Stimulated activated naive CD8-positive, alpha-beta T cell treated with anti-CD3 and anti-CD28 coated beads, Interleukin-15, Interleukin-2, amounts not matched to agents 100 ng/mL and 50 ng/mL, for 24 hours (primary cell): ENCODE measurements at regions not wholly inside any gene's neighbourhood (a gene's known extent, or its start where the extent isn't known, plus 50 kb on each side); places are given as distances from the start of the nearest gene placed in this dataset.

Source experiments
- H3K27ac Mint-ChIP-seq: one replicate; pipeline ENCODE4 v1.8.0; 2021; ENCODE audit warnings: mild to moderate bottlenecking, mixed read lengths
- H3K27me3 Mint-ChIP-seq: one replicate; pipeline ENCODE4 v1.8.0; 2021; ENCODE audit warnings: mixed read lengths
- H3K36me3 Mint-ChIP-seq: one replicate; pipeline ENCODE4 v1.8.0; 2021; ENCODE audit warnings: low read depth, mixed read lengths
- H3K4me1 Mint-ChIP-seq: one replicate; pipeline ENCODE4 v1.8.0; 2021; ENCODE audit warnings: low read depth, mixed read lengths
- H3K4me3 Mint-ChIP-seq: one replicate; pipeline ENCODE4 v1.8.0; 2021; ENCODE audit warnings: mild to moderate bottlenecking, mixed read lengths
- H3K9me3 Mint-ChIP-seq: one replicate; pipeline ENCODE4 v1.8.0; 2021; ENCODE audit warnings: mixed read lengths

DNA sequence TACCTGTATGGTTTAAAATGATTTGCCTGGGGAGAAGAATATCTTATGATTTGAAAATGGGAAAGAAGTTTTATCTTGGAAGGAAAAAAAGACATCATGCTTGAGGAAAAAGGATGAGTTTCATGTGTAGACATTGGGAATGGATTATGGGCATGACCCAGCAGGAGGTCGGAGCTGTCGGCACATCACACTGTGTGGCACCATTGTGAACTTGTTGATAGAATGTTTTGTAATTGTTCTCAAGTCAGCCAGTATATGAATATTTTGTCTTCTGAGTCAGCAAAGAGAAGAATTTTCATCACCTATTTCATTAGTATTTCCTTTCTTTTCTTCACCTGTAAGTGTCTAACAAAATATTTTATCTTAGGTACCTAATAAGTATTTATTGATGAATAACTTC is 60.0 kb upstream of the HMGA2 start:
- Mint-ChIP-seq H3K27me3 (peaks cover 28% of the 10 kb centered on the region), H3K9me3 (no peaks in the 10 kb centered on the region), H3K4me1 (no peaks in the 10 kb centered on the region), H3K36me3 (no peaks in the 10 kb centered on the region), H3K27ac (no peak overlapping the region), H3K4me3 (no peak overlapping the region)

DNA sequence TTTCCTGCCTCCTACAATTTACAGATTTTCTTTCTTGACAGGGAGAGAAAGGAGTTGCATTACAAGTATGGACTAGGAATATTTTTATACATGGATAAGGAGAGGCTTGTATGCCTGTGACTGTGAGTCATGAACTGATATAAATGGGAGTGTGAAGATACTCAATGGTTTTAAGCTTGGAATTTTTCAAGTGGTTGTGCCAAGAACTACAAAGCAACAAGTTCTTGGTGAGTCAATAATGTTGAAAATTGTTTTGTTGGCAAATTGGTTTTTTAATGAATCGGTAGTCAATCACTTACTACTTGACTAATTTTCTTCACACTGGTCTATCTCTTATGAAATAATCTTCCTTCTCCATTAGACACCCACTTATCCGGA is 58.9 kb upstream of the HMGA2 start:
- Mint-ChIP-seq H3K27me3 (peaks cover 31% of the 10 kb centered on the region), H3K36me3 (no peaks in the 10 kb centered on the region), H3K4me3 (no peak overlapping the region), H3K4me1 (no peaks in the 10 kb centered on the region), H3K9me3 (no peaks in the 10 kb centered on the region), H3K27ac (no peak overlapping the region)

DNA sequence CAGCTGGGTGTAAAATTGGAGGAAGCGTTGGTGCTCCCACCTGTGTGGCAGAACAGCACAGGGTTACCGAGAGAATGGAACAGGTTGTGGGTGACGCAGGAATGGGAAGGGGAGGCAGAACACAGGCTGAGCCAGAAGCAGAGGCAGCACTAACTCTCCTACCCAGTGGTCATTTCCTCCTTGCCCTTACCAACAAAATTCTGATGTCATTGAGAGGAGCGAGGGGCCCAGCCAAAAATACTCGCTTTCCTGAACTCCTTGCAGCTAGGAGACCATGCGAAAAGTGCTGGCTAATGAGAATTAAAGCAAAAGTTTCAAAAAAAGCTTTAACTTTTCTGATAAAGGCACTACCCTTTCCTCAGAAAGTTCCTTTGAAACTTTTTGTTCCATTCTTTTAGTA is 54.4 kb upstream of the HMGA2 start:
- H3K4me1 Mint-ChIP-seq = no peaks in the 10 kb centered on the region
- no peaks in the 10 kb centered on the region for H3K36me3 Mint-ChIP-seq
- H3K4me3 Mint-ChIP-seq = no peak overlapping the region
- H3K9me3 Mint-ChIP-seq = no peaks in the 10 kb centered on the region
- no peak overlapping the region for H3K27ac Mint-ChIP-seq
- peaks cover 30% of the 10 kb centered on the region for H3K27me3 Mint-ChIP-seq
